Glomerular visceral epithelial cell (primary cell): ENCODE measurements at regions not wholly inside any gene's neighbourhood (a gene's known extent, or its start where the extent isn't known, plus 50 kb on each side); places are given as distances from the start of the nearest gene placed in this dataset.

Source experiments
- DNase-seq: peaks from one replicate; pipeline ENCODE4 v3.0.0-alpha.2; 2016; ENCODE audit errors: extremely low spot score

DNA sequence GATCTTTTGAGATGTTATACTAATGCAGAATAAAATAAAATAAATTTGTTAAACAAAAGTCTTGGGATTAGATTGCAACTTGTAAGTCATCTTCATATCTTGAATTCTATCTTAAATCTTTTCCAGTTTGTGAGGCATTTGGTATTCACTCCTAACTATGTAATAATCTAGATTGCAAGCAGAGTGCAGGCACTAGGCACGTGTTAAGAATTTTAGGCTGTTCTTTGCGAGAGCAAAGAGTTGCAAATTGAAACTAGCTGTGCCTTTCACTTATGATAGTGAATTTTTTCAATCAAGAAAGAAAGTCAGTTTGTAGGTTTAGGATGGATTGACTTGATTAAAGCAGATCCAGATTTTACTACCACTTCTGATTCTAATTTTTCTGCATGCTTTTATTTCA, 264.1 kb upstream of the SPRY2 start:
- DNase-seq: no peak

DNA sequence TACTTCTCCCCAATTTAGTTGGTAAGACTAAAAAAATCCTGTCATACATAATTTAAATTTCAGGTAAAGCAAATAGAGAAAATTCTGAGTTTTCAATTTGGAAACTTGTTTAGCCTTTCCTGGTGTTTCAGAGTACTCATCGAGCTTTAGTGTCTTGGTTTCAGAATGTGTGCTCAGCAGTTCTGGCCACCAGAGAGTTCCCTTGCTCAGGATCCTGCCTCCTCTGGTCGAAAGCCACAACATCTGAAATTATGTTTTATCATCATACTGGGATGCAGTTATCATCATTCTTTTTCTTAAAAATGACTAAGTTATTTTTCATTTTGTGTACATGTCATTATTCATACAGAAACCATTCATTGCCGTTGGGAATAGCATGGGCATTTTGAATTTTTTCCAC, 263.2 kb upstream of the SPRY2 start:
- no peak for DNase-seq

DNA sequence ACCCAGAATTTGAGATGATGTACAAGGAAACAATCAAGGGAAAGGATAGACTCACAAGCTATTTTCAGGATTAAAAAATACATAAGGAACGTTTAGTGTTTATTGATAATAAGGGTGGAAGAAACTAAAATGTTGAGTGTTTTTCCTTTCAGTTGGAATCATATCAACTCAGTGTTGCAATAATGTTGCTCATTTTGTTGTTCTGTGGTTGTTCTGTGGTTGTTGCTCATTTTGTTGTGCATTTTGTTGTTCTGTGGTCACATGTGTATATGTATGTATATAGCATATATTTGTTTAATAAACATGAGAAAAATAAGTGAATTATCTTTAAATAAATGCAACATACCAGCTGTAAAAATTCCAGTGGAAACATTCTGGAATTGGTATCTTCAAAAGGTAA, 262.4 kb upstream of the SPRY2 start:
- DNase-seq: no peak

DNA sequence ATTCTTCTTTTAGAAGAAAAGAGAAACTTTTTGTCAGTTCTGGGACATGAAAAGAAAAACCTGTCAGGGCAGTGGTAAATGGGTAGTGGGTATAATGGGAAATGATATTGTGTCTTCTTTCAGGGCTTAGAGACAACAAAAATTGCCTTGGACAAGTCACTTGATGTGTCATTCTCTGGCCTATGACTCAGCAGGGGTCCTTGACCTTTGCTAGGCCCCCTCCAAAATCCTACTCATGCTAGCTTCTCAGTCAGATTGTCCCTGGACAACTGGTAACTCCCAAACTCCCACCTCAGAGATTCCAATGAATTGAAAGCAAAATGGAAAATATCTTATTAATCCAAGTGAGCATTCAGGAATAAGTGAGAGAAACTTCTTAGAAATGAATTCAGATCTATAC, 258.8 kb upstream of the SPRY2 start:
- DNase-seq: no peak

DNA sequence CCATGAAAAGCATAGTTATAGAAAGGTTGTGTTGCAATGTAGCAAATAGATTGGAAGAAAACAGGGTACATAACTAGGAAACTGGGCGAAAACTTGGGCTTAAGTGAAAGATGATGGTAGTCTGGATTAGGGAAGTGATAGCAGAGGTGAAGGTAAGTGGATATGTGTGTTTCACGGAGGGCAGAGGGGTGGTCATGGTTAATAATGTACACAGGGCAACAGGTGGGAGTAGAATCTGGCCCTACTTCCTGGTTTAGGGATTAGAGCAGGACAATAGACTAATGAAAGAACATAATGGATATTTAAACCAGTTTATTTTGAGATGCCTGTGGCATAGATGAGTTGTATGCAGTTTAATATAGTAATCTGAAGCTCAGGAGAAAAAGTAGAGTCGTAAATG, 257.3 kb upstream of the SPRY2 start:
- no peak for DNase-seq

DNA sequence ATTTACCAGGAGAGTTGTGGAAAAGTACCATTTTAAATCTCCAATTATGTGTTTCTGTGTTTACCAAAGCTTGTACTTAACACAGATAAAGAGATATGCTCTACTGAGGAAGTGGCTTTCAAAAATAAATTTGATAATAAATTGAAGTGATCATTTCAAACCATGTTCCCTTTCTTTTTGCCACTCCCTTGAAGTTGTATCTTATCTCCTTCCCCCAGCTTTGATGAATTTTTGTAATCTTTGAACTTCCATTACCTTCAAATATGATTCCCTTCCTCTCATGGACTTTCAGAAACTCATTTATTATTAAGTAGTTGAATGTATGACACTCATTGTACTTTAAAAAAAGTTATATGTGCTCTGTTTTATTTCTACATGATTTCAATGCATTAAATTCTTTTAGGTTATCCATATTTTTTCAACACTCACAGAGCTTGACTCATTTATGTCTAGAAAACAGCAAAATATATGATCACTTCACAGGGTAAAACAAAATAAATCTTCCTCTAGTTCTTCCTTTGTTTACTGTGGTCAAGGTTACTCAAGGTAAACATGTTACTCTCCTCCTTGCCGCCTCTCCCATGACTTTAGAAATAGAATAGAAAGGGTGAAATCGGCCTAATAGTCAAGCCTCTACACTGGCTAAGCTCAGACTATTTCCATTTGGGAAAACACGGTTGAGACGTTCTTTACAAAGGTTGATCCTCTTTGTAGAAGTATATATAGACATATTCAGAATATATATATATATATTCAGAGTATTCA, 251.2 kb upstream of the SPRY2 start:
- DNase-seq: no peak

DNA sequence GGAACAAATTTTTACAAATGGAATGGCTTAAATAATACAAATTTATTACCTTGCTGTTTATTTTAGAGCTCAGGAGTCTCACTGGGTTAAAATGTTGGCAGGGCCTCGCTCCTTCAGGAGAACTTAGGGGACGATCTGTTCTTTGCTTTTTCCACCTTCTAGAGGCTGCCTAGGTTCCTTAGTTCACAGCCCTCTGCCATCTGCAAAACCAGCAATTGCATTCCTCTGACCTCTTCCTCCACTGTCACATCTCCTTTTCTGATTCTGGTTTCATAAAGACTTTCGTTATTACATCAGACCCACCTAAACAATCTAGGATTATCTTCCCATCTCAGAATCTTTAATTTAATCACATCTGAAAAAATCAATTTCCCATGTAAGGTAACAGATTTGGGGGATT, 249.6 kb upstream of the SPRY2 start:
- DNase-seq: no peak

DNA sequence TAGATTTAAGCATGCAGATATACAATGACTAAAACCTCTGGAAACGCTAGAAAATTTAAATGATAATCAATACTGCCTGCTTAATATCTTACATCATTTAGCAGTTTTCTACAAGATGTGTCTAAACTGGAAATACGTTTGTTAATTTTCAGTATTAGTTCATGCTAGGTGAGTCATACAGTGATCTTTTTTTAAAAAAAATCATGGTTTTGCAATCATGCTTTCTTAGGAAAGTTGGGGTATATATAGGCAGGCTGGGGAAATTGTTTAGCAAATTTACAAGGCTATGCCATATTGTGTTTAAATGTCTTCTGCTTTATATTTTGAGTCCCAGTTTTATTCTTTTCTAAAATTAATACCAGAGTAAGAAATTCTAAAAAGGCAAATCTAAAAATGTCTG, 245.4 kb upstream of the SPRY2 start:
- no peak for DNase-seq

DNA sequence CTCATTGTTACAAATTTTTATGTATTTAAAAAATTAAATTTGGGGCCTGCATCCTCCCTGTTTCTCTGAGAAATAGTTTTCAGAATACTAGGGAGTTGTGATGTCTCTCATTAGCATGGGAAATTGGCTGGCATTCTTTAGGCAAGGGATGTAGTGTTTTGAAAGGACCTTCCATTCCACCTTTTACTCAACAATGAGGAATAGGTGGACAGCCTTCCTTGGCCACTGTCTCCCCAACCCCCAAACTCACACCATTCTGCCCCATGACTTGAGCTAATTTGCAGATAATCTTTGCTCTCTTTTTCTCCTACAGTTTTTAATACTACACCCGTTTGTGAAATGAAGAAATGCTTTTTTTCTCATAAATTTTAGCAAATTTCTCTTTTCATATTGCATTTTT, 244.6 kb upstream of the SPRY2 start:
- no peak for DNase-seq

DNA sequence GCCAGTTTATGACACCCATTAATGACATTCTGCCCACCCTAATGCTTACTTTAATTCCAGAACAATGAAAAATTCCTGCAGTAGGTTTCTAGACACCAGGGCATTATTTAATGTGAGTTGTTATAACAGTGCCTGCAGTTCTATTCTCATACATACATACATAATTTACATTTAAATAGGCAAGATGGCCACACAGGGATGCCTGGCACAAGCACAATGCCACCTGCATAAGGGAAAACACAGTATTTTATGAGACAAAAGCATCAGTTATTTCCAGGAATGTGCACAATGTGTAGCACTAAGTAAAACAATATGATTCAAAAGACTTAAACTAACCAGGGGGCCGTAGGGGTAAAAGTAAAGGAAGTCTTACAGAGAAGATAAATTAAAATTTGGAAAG, 243.9 kb upstream of the SPRY2 start:
- DNase-seq: no peak

DNA sequence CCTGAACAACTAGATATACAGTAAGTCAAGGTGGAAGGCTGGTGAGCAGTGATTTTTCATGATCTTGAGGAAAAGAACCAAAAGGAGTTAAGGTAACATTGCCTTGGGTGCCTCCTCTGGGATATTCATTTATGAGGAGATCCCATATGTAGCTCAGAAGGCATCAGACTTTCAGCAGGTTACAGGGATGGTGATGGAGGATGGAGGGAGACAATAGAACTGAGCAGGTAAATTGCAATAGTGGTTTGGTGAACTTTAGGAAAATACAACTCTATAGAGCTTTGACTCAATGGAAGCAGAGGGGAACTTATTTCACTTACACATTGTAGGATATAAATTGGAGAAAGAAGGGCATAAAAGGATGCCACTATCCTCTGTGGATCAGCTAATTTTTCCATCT, 243.4 kb upstream of the SPRY2 start:
- no peak for DNase-seq

DNA sequence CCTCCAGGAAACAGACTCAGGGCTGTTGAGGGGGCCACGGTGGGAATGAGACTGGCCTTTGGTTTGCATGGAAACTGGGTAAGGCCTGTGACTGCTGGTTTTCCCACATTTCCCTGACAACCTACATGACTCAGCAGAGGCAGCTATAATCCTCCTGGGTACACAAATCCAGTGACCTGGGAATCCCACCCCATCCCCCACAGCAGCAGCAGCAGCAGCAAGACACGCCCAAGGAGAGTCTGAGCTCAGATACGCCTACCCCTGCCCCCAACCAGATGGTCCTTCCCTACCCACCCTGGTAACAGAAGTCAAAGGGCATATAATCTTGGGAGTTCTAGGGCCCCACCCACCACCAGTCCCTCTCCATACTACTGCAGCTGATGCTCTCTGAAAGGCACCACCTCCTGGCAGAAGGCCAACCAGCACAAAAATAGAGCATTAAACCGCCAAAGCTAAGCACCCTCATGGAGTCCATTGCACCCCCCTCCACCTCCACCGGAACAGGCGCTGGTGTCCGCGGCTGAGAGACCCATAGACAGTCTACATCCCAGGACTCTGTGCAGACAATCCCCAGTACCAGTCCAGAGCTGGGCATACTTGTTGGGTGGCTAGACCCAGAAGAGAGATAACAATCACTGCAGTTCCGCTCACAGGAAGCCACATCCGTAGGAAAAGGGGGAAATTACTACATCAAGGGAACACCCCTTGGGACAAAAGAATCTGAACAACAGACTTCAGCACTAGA, 237.2 kb upstream of the SPRY2 start:
- no peak for DNase-seq

DNA sequence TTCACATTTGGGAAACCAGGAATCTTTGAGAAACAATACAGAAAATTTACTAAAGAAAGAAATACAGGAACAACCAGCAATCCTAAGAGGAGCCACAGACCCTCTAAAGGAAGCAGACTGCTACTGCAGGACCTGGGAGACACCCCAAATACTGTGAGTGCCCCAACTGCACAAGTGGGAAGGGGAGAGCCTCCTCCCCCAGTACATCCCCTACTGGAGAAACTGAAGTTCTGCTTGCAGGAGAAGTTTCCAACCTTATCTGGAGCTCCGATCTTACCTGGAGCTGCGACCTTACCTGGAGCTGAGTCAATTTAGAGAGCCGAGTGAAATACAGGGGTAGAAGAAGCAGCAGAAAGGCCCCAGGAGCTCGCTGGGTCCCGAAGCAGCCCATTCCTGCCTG, 236.4 kb upstream of the SPRY2 start:
- no peak for DNase-seq

DNA sequence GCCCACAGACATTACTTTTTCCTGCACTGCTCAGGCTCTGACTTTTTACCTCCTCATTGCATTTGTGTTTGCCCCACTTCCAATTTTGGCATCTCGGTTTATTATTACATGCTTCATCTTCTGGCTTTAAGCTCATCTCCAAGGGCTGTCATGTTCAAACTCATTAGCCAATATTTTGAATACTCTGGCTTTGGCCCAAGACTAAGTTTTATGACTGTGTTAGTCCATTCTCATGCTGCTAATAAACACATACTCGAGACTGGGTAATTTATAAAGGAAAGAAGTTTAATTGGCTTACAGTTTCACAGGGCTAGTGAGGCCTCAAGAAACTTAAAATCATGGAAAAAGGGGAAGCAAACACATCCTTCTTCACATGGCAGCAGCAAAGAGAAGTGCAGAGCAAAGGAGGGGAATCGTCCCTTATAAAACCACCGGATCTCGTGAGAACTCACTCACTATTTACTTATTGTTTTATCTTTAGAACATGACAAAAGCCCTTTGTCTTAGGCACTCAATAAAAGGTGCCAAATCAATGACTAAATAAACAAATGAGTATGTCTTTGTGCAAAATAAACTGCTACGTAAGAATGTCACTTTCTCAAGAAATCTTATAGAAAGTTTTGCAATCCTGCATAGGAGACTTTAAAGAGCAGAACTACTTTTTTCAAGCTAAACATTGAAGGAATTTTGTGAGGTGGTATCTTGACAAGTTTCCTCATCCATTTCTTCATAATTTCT, 233.4 kb upstream of the SPRY2 start:
- DNase-seq: no peak

DNA sequence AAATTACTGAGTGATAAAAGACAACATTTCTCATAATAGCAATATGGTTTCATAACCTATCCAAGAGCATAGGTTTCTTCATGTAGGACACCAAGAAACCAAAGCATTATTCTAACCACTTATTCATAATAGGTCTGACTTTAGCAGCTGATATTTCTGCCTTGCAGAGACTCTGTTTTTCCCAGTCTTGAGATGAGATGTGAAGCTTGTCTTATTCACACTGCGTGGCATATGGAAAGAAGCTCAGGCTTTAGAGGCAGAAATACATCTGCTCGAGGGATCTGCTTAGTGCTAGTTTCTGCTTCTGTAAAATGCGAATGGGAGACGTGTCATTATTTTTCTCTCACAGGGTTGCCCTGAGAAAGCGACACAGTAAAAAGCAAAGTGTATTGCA, 232.0 kb upstream of the SPRY2 start:
- DNase-seq: no peak

DNA sequence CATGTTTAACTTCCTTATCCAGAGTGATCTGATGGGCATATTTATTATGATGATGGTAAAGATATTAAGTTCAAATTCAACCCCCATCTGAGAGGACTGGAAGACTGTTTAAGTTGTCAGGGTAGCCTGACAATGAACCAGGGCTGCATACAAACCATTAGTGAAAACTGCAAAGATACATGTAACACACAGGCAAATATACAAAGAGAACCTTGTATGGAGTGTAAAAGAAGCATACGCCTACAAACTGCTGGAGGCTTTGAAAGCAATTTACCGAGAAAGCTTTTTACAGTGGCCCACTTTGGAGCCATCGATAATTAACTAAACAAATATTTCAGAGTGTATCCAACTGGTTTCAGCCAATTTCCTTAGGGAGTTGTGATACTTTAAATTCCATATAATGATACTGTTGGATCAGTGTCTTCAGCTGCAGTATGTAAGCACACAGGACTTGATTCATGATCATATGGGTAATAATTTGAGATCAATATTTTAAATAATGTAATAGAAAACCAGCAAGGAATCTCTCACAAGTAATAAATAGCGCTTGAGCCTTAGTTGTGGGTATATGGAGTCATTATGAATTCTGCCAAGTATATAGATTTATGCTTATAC, 231.5 kb upstream of the SPRY2 start:
- DNase-seq: no peak

DNA sequence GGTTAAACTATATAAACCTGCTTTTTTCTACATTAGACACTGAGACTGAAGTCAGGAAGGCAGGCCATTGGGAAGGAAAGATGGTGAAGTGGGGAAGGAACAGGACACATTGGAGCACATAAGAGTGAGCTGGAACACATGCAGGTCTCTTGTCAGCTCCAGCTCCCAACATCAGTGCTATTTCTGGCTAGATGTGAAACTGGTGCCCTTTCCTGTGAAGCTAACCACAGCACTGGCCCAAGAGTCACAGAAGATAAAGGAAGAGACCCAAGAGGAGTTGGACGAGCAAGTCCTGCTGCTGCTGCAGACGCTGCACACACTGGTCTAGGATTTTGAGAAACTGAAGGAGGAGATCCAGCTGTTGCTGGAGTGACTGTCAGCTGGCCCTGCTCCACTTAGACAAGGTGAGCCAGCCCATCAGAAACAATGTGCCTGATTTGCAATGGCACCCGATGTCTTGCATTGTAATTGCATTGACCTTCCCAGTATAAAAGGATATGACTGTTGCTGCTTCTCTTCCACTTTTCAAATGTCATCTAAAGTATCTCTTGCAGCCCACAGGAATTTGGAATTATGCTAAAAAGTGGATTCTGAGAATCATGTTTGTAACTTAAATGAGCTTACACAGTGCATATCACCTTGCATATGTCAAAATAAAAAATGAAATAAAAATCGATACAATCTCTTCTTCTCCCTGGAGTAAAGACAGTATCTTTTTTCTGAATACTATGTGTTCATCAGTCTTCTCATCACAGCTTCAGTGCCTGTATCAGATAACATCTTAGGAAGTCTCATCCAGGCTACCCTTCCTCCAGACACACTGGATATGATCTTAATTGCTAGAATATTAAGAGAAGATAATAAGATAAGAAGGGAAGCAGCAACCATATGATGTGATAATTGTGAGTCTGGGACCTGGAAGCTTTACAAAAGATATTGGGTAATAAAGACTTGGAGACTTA, 230.7 kb upstream of the SPRY2 start:
- DNase-seq: no peak

DNA sequence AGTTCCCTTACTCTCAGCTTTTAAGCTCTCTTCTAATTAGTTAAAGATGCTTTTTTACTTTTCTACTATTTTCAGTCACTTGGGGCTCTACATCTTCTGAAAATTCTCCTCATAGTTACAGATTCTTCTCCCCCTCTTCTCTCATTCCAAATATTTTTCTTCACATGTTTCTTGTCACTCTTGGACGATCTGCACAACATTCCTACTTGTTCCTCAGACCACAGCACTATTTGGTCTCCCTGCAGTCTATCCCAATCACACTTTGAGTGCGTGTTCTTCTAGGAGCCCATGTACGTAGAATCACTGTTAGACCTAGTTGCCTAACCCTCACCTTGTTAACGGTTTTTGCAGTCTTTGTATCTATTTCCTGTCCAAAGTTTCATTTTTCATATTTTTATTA, 222.5 kb upstream of the SPRY2 start:
- no peak for DNase-seq

DNA sequence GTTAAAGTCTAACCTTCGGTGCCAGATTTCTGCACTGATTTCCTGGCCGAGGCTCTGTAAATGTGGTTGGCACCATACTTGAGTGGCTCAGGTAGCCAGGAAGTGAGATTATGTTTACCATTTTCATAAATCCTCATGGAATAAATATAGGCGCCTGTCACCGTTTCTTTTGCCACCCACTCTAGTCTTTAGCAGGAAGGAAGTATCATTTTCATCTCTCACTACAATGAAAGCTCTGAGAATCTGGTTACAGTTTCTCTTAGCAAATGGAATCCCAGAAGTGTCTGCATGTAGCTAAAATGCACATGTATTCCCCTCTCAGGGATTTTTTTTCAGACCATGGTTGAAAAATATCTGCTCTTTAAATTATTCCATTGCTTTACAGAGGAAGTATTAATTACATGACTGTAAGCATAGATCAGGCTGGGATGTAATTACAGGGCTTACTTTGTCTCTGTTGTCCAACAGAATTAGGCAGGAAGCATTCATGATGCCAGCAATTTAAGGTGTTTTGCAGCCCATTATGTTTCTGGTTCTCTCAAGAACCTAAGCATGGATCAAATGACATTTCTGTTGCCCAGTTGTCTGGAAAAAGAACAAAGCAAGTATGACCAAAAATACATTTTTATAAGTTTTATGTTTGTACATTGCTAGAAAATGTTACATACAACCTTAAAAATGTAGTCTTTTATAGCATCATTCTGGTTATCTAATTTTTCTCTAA, 221.7 kb upstream of the SPRY2 start:
- no peak for DNase-seq

DNA sequence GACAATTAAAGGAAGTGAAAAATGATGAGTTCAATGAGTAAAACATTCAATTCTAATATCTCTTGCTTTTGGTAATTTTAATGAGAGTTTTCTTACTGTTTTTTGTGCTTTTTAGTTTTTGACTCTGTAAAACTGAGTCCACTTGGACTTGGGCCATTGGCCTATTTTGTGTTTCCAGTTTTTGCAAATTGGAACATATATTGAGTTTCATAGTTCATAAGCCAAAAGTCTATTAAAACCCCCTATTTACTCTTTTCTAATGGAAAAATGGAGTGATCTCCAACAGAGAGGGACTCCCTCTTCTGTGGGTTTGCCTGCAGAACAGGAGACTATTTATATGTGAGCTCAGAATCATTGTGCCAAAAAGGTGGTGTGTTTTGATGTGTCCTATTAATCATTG, 219.7 kb upstream of the SPRY2 start:
- no peak for DNase-seq

DNA sequence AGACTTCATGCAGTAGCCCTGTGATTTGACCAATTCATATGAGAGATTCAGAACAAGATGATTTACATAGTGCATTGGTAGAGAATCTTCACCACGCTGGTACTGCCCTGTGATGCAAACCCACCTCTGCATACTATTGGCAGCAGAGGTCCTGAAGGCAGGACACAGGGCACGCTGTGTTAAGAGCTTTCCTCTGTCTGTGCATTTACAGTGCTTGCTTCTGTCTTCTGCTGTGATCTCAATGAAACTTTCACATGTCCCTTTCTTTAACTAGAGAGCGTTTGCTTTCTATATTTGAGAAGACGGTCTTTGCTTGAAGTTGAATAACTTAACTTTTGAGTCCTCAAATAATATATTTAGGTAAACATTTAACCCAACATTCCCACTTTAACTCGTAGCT, 219.0 kb upstream of the SPRY2 start:
- no peak for DNase-seq
